Trophoblast cell (in vitro differentiated cells and primary cell): ENCODE measurements at regions not wholly inside any gene's neighbourhood (a gene's known extent, or its start where the extent isn't known, plus 50 kb on each side); places are given as distances from the start of the nearest gene placed in this dataset.
"Not testable (repeated sequence)": the region's sequence is repeated elsewhere in the genome, so short reads cannot be mapped to it uniquely, and the experiment has no call there.

ENCODE experiments used
- DNase-seq, 2 donors: peaks; one replicate each; pipeline ENCODE4 v3.0.0-alpha.2; 2016
- H2AFZ ChIP-seq: 2 replicates; pipeline ENCODE4 v1.6.1; 2013; ENCODE audit warnings: low read length, moderate library complexity, mild to moderate bottlenecking; ENCODE audit not compliant: insufficient read depth, poor library complexity
- H2AK5ac ChIP-seq: 2 replicates; pipeline ENCODE4 v1.6.1; 2013; ENCODE audit warnings: mild to moderate bottlenecking, low read length
- H2BK120ac ChIP-seq: 2 replicates; pipeline ENCODE4 v1.6.1; 2013; ENCODE audit warnings: low read length, mild to moderate bottlenecking, moderate library complexity; ENCODE audit not compliant: insufficient read depth, poor library complexity
- H2BK12ac ChIP-seq: 2 replicates; pipeline ENCODE4 v1.6.1; 2013; ENCODE audit warnings: mild to moderate bottlenecking, low read length, moderate library complexity
- H2BK5ac ChIP-seq: 2 replicates; pipeline ENCODE4 v1.6.1; 2013; ENCODE audit warnings: low read length, low read depth, moderate library complexity, mild to moderate bottlenecking; ENCODE audit not compliant: poor library complexity
- H3K14ac ChIP-seq: 2 replicates; pipeline ENCODE4 v1.6.1; 2013; ENCODE audit warnings: mild to moderate bottlenecking, low read length
- H3K18ac ChIP-seq: 2 replicates; pipeline ENCODE4 v1.6.1; 2013; ENCODE audit warnings: mild to moderate bottlenecking, low read length
- H3K23ac ChIP-seq: 2 replicates; pipeline ENCODE4 v1.6.1; 2013; ENCODE audit warnings: low read length
- H3K27ac ChIP-seq: 2 replicates; pipeline ENCODE4 v1.5.1; 2013; ENCODE audit warnings: low read depth, mild to moderate bottlenecking, inconsistent platforms, low read length, moderate library complexity
- H3K27me3 ChIP-seq: 2 replicates; pipeline ENCODE4 v1.6.1; 2013; ENCODE audit warnings: inconsistent platforms, mild to moderate bottlenecking, low read length, moderate library complexity; ENCODE audit not compliant: insufficient read depth
- H3K36me3 ChIP-seq, 2 experiments: 1 replicate in 1 of 2; 2 replicates in 1 of 2; pipeline ENCODE4 v1.6.1; 2013; ENCODE audit warnings: low read length in 2 of 2, mild to moderate bottlenecking in 2 of 2, moderate library complexity in 1 of 2; ENCODE audit not compliant: insufficient read depth in 2 of 2, control insufficient read depth in 1 of 2
- H3K4ac ChIP-seq: 2 replicates; pipeline ENCODE4 v1.6.1; 2013; ENCODE audit warnings: low read depth, mild to moderate bottlenecking, low read length, moderate library complexity
- H3K4me1 ChIP-seq, 2 experiments: 1 replicate in 1 of 2; 2 replicates in 1 of 2; pipeline ENCODE4 v1.6.1; 2013; ENCODE audit warnings: low read length in 2 of 2, mild to moderate bottlenecking in 2 of 2, moderate library complexity in 1 of 2; ENCODE audit not compliant: insufficient read depth in 2 of 2, control insufficient read depth in 1 of 2
- H3K4me2 ChIP-seq: 2 replicates; pipeline ENCODE4 v1.6.1; 2013; ENCODE audit warnings: inconsistent platforms, mild to moderate bottlenecking, low read length, moderate library complexity
- H3K4me3 ChIP-seq: 2 replicates; pipeline ENCODE4 v1.5.1; 2013; ENCODE audit warnings: mild to moderate bottlenecking, low read depth, low read length, inconsistent platforms
- H3K79me1 ChIP-seq: one replicate; pipeline ENCODE4 v1.6.1; 2013; ENCODE audit warnings: low read length
- H3K79me2 ChIP-seq: 2 replicates; pipeline ENCODE4 v1.6.1; 2013; ENCODE audit warnings: low read length, mild to moderate bottlenecking; ENCODE audit not compliant: control insufficient read depth, insufficient read depth, poor library complexity
- H3K9ac ChIP-seq: 2 replicates; pipeline ENCODE4 v1.6.1; 2013; ENCODE audit warnings: mild to moderate bottlenecking, low read length
- H3K9me3 ChIP-seq: 2 replicates; pipeline ENCODE4 v1.6.1; 2013; ENCODE audit warnings: low read depth, mild to moderate bottlenecking, control low read depth, inconsistent platforms, low read length; ENCODE audit not compliant: insufficient read depth
- H4K12ac ChIP-seq: 2 replicates; pipeline ENCODE4 v1.6.1; 2013; ENCODE audit warnings: low read depth, mild to moderate bottlenecking, low read length, moderate library complexity
- H4K8ac ChIP-seq: 2 replicates; pipeline ENCODE4 v1.6.1; 2013; ENCODE audit warnings: low read depth, mild to moderate bottlenecking, low read length, moderate library complexity
- H4K91ac ChIP-seq: one replicate; pipeline ENCODE4 v1.6.1; 2013; ENCODE audit warnings: low read depth, mild to moderate bottlenecking, low read length, moderate library complexity
- WGBS: extraction: QIAGEN DNeasy Blood & Tissue Kit; methylation state at CpG from one replicate; pipeline ENCODE4 v1.1.7; 2013; ENCODE audit warnings: missing lambda C conversion rate; ENCODE audit not compliant: insufficient read length, insufficient coverage; ENCODE audit errors: extremely low coverage; 5-methylcytosine and 5-hydroxymethylcytosine counted together

DNA sequence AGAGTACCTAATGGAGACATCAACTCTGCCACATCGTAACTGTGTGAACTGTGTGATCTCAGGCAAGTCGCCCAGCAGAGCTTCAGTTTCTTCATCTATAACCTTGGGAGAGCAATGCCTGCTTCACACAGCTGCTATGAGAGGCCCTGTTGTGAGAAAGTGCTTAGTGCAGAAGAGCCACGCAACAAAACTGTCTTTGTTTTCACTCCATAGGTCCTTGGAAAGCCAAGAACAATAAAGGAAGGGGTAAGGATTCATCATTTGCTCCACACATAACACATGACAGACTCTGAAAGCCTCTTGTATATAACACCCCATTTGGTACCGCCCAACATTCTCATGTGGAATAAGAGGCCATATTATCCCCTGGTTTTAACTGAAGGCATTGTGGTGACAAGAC, 231.9 kb upstream of the ISX start:
- H3K9me3 ChIP-seq: no peaks in the 10 kb centered on the region
- H3K27me3 ChIP-seq: no peaks in the 10 kb centered on the region
- peaks cover 12% of the 10 kb centered on the region for H3K79me1 ChIP-seq
- no peak overlapping the region for H3K4me2 ChIP-seq
- no peak overlapping the region for H3K27ac ChIP-seq
- H3K79me2 ChIP-seq: no peaks in the 10 kb centered on the region
- H3K18ac ChIP-seq: no peak overlapping the region
- H3K4ac ChIP-seq: no peak overlapping the region
- no peak overlapping the region for H2BK120ac ChIP-seq
- H4K8ac ChIP-seq: no peak overlapping the region
- no peak overlapping the region for H2AK5ac ChIP-seq
- H3K4me1 ChIP-seq: peaks cover 4 to 6% of the 10 kb centered on the region in 2 experiments
- no CpG with 5 or more reads among the region's 4 CpGs for WGBS
- H3K14ac ChIP-seq: peak overlapping the region; percentile 44
- H2AFZ ChIP-seq: no peak overlapping the region
- no peak overlapping the region for H3K4me3 ChIP-seq
- no peak overlapping the region for H3K23ac ChIP-seq
- H2BK5ac ChIP-seq: peak overlapping the region; percentile 47
- H3K36me3 ChIP-seq: no peaks in the 10 kb centered on the region
- no peak for DNase-seq
- H4K91ac ChIP-seq: peak overlapping the region; percentile 55
- H3K9ac ChIP-seq: peak overlapping the region; percentile 31
- H4K12ac ChIP-seq: no peak overlapping the region
- peak overlapping the region; percentile 78 for H2BK12ac ChIP-seq

DNA sequence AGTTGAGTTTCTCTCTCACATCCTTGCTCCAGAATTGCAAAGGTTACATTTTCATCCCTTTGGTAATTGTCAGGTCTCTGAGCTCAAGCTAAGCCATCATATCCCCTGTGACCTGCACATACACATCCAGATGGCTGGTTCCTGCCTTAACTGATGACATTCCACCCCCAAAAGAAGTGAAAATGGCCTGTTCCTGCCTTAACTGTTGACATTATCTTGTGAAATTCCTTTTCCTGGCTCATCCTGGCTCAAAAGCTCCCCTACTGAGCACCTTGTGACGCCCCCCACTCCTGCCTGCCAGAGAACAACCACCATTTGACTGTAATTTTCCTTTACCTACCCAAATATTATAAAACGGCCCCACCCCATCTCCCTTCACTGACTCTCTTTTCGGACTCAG, 231.4 kb upstream of the ISX start:
- H3K79me1 ChIP-seq: peaks cover 12% of the 10 kb centered on the region
- not testable (repeated sequence) for H3K4ac ChIP-seq, H3K36me3 ChIP-seq, H4K12ac ChIP-seq, DNase-seq, H3K27me3 ChIP-seq, H3K9me3 ChIP-seq, H2BK5ac ChIP-seq, H4K8ac ChIP-seq, H3K4me1 ChIP-seq, H3K79me2 ChIP-seq, H3K27ac ChIP-seq, H2AFZ ChIP-seq, H3K4me3 ChIP-seq, H3K4me2 ChIP-seq, H3K9ac ChIP-seq, H3K23ac ChIP-seq, H3K14ac ChIP-seq, H3K18ac ChIP-seq, H4K91ac ChIP-seq, H2AK5ac ChIP-seq
- H2BK120ac ChIP-seq: peak overlapping the region; percentile 33
- no CpG with 5 or more reads among the region's 3 CpGs for WGBS
- peak overlapping the region; percentile 61 for H2BK12ac ChIP-seq

DNA sequence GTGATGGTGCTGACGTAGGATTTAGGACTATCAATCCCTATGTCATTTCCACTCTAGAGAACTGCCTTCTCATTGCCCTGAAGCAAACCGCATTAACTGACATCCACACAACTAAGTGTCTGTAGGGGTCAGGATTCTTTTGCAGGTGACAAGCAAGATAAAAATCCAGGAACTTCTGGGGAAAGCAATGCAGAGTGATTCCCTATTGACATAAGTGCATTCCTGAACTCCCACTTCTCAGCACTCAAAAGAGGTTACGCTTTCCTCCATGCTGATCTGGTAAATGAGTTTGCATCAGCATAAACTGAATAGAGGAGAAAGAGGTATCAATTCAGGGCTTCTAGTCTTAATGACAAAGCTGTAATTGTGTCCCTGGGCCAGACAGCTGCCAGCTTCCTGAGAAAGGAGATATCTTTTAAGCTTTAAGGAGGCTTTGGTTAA, 224.6 kb upstream of the ISX start:
- H2BK12ac ChIP-seq: no peak overlapping the region
- H4K12ac ChIP-seq: no peak overlapping the region
- no peak overlapping the region for H2AFZ ChIP-seq
- H3K23ac ChIP-seq: no peak overlapping the region
- no peak overlapping the region for H3K18ac ChIP-seq
- no peak overlapping the region for H3K14ac ChIP-seq
- no peak for DNase-seq
- H2BK120ac ChIP-seq: no peak overlapping the region
- peak overlapping the region; percentile 6 for H3K4me2 ChIP-seq
- WGBS: no CpG with 5 or more reads among the region's 3 CpGs
- H3K9me3 ChIP-seq: peaks cover 2% of the 10 kb centered on the region
- H3K4me3 ChIP-seq: no peak overlapping the region
- no peak overlapping the region for H4K8ac ChIP-seq
- peak overlapping the region; percentile 93 for H2BK5ac ChIP-seq
- peaks cover 2% of the 10 kb centered on the region for H3K79me2 ChIP-seq
- peaks cover 0 to 3% of the 10 kb centered on the region in 2 experiments for H3K36me3 ChIP-seq
- no peaks in the 10 kb centered on the region for H3K27me3 ChIP-seq
- H4K91ac ChIP-seq: no peak overlapping the region
- peaks cover 4 to 9% of the 10 kb centered on the region in 2 experiments for H3K4me1 ChIP-seq
- H3K4ac ChIP-seq: no peak overlapping the region
- no peak overlapping the region for H2AK5ac ChIP-seq
- peaks cover 43% of the 10 kb centered on the region for H3K79me1 ChIP-seq
- no peak overlapping the region for H3K9ac ChIP-seq
- peak overlapping the region; percentile 100 for H3K27ac ChIP-seq

DNA sequence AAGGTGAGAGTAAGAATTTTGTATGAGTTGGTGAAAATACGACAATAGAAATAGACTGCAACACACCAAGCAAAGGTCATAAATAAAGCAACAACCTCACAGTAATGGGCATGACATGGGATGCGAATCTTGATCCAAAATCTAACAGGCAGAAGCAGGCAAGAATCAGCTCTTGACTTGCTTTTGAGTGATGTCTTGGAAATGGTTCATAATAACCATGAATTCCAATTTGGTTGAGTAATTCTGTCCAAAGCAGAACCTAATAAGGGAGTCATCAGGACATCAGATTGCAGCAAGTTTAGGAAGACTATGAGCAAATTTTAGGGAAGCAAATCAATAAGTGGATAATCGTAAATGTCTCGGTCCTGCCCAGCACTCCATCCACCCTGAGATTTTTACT, 224.0 kb upstream of the ISX start:
- H4K8ac ChIP-seq: no peak overlapping the region
- no peak overlapping the region for H3K14ac ChIP-seq
- peaks cover 4 to 9% of the 10 kb centered on the region in 2 experiments for H3K4me1 ChIP-seq
- H2BK120ac ChIP-seq: peak overlapping the region; percentile 87
- H3K18ac ChIP-seq: no peak overlapping the region
- H2AK5ac ChIP-seq: no peak overlapping the region
- H3K27me3 ChIP-seq: no peaks in the 10 kb centered on the region
- H4K12ac ChIP-seq: no peak overlapping the region
- DNase-seq: no peak
- H3K4me3 ChIP-seq: no peak overlapping the region
- peaks cover 2% of the 10 kb centered on the region for H3K9me3 ChIP-seq
- H3K79me1 ChIP-seq: peaks cover 45% of the 10 kb centered on the region
- H2BK5ac ChIP-seq: peak overlapping the region; percentile 87
- H2BK12ac ChIP-seq: no peak overlapping the region
- H3K23ac ChIP-seq: no peak overlapping the region
- peaks cover 0 to 3% of the 10 kb centered on the region in 2 experiments for H3K36me3 ChIP-seq
- H3K4ac ChIP-seq: no peak overlapping the region
- no peak overlapping the region for H3K9ac ChIP-seq
- no peak overlapping the region for H2AFZ ChIP-seq
- H4K91ac ChIP-seq: peak overlapping the region; percentile 68
- peak overlapping the region; percentile 100 for H3K27ac ChIP-seq
- peaks cover 2% of the 10 kb centered on the region for H3K79me2 ChIP-seq
- H3K4me2 ChIP-seq: peak overlapping the region; percentile 6
- no CpG with 5 or more reads among the region's 4 CpGs for WGBS
